HL-60/S4 treated with phorbol 12-myristate 13-acetate at 8.2 ng/mL for 4 days and 3 days (cell line): ENCODE measurements at regions not wholly inside any gene's neighbourhood (a gene's known extent, or its start where the extent isn't known, plus 50 kb on each side); places are given as distances from the start of the nearest gene placed in this dataset.
"Not testable (repeated sequence)": the region's sequence is repeated elsewhere in the genome, so short reads cannot be mapped to it uniquely, and the experiment has no call there.

Experiments used
- in situ Hi-C: fragments of 300-500 bp; cut with MboI; formaldehyde crosslinking; loops from 2 replicates; pipeline ENCODE4 v1.15.0; 2022; ENCODE audit warnings: low sequenced_read_pairs

DNA sequence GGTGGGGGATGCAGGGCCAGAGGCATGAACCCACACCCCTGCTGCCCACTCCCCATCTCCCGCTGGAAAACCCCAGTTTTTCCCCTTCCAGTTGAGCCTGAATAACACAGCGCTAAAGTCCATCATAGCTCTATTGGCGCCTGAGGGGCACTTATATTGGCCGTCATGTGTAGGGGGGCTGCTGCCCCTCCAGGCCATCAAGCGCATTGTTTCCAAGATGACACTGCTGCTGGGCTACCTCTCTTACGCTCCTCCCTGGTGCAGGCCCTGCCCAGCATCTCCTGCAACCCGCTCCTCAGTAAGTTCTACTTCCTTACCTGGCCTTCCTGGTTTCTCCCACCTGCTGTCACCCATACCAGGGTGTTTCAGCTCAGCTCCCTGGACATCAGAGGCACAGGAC is 205.0 kb upstream of the RPL34 start:
- in situ Hi-C loops: no loop called here

DNA sequence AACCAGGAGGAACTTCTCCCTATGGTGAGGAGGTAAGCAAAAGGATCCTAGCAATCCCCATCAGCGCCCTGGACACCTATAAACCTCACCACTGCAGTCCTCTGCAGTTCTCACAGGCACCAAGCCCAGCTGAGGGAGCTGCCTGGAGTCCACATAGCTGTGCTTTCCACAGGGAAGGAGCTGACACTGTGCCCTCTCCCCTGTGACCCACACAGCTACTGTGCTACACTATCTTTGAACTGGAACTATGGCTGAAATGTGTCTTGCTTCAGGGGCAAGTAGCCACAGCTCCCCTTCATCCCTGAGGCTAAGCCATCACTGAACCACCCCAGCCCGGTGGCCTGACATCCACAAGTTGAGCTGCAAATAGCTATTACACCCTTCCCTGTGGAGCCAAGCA is 208.5 kb upstream of the RPL34 start:
- in situ Hi-C loops: no loop called here

DNA sequence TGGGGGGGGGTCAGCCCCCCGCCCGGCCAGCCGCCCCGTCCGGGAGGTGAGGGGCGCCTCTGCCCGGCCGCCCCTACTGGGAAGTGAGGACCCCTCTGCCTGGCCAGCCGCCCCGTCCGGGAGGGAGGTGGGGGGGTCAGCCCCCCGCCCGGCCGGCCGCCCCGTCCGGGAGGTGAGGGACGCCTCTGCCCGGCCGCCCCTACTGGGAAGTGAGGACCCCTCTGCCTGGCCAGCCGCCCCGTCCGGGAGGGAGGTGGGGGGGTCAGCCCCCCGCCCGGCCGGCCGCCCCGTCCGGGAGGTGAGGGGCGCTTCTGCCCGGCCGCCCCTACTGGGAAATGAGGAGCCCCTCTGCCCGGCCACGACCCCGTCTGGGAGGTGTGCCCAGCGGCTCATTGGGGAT is 210.7 kb upstream of the RPL34 start:
- in situ Hi-C loops: not testable (repeated sequence)

GRCh38 chr4:108405586-108405985 is 214.8 kb upstream of the RPL34 start:
- in situ Hi-C loops: no loop called here

DNA sequence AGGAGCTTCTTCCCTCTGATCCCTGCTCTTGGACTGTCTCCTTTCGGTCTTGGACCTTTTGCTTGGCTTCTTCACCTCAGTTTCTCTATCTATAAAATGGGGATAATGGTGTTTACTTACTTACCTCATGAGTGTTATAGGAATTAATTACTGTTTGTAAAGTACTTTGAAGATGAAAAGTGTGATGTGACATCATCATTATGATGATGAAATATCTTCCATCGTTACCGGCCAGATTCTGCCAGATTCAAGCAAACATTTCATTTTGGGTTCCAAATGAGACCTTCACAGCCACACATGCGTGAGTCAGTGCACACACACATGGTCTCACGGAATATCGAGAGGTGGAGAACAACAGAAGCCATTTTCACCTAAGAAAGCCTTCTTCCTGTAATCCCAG is 220.1 kb upstream of the RPL34 start:
- in situ Hi-C loops: no loop called here

GRCh38 chr4:108399610-108400265 is 220.6 kb upstream of the RPL34 start:
- in situ Hi-C loops: no loop called here

DNA sequence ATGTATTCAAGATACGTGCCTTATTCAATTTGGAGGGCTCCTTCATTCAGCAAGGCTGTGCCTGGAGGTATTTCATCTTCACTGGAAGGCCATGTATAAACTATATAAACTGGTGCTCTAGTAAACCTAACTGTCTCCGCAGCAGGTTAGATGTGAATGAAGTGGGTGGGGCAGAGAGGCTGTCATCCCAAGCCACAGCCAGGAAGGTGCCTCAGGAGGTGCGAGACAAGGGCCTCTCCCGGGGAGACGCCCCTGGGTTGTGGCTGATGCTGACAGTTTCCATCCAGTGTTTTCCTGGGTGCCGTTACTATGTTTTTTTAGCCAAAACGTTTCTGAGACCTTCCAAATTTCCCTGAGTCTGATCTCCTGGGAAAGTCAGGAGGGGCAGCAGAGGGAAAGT is 221.5 kb upstream of the RPL34 start:
- in situ Hi-C loops: no loop called here

DNA sequence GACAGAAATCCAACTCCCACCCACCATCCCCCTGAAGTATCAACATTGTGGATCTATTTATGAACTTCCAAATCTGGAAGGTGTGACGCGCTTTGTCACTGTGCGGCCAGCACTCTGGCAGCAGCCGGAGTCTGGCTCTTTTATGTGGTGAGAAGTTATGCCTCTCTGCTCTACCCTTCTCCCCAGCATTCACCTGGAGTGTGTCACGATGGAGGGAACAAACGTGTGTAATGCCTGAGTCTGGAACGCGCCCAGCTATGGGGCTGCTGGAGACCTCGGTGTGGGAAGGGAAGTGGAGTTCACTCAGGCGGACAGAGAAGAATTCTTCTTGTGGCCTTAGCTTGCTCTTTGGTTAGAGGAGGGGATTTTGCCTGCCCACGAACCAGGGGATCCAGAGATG is 222.1 kb upstream of the RPL34 start:
- in situ Hi-C loops: no loop called here

DNA sequence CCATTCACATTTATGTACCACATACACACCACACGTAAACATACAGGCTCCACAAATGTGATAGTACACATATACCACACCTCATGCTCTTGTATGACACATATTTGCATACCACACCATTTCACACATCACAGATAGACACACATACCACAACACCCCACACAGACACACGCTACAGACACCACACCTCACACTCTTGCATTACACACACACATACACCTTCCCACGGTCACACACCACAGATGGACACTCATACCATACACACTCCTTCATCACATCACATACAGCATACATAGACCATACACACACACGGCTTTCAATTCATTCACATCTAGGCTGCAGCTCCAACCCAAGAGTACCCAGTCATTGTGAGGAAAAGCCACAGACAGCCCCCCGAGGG is 222.5 kb upstream of the RPL34 start:
- in situ Hi-C loops: no loop called here

DNA sequence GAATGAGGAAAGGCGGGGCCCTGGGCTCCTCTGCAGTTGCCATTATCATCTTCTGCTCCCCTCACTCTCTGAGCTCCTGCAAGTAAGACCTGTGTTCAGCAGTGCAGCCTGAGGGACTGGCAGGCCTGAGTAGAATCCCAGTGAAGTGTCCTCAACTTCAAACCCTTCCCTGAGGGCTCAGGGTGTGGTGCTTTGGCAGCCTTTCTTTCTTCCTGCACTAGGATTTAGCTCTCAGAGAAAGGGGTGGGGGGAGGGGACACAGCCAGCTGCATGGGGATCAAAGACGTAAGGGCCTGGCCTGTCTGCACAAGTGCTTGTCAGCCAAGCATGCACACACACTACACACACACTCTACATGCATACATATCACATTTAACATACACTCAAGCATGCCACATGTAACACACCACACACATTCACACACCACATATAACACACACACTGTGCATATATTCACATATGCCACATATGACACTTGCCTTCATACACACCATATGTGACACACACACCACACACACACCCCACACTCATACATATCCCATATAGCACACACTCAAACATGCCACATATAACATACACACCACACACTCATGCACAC is 223.4 kb upstream of the RPL34 start:
- in situ Hi-C loops: no loop called here

DNA sequence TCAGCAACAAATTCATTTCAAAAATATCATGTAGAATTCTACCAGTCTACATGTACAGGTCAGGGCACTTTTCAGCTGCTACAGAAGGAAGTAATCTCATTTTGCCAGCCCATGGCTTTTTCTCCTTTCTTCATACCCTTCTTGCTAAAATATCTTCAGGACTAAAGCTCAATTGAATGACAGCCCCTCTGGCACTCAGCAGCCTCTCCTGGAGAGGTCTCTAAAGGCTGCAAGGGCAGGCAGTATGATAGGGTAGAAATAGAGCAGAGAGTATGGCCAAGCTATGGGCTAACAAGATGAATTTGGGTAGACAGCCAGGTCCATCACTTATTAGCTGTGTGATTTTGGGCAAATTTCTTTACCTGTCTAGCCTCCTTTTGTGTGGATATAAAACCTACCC is 224.6 kb upstream of the RPL34 start:
- in situ Hi-C loops: no loop called here

DNA sequence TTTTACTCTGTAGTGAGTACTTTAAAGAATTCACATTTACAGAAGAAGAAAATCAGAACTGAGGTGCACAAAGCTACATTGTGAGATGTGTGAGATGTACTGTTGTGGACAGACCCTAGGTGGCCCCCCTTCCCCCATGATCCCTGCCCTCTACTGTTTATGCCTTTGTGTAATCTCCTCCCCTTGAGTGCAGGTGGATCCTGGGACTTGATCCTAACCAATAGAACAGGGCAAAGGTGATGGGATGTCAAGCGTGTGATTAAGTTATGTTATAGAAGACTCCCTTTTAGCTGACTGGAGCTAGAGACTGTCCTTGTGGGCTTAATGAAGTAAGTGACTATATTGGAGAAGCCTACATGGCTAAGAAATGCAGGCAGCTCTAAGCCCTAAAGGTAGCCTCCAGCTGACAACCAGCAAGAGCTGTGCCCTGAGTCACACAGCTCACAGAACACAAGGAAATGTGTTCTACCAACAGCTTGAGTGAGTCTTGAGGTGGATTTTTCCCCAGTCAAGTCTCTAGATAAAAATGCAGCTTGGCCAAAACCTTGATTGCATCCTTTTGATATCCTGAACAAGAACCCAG is 225.2 kb upstream of the LEF1 start:
- in situ Hi-C loops: no loop called here

- in situ Hi-C loops: no loop called here
Observed at GRCh38 chr4:108391701-108392455, 223.1 kb upstream of the LEF1 start.

- in situ Hi-C loops: no loop called here
Observed at GRCh38 chr4:108385076-108385475, 216.3 kb upstream of the LEF1 start.

DNA sequence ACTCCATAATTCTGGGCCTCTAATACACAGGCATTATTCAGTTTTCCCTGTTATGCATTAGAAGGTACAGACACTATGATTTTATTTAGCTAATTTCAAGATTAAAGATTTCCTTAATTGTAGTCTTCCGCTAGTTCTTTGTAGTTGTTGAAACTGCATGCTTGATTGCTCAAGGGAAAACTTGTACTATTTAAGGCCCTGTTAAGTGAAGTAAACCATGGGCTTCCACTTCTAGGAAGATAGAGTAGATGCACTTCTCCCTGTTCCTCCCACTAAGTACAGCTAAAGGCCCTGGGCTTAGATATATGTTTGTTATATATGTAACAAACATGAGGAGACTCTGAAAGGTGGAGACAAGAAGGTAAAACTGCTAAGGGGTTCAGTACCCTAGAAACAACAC is 215.8 kb upstream of the LEF1 start:
- in situ Hi-C loops: no loop called here

DNA sequence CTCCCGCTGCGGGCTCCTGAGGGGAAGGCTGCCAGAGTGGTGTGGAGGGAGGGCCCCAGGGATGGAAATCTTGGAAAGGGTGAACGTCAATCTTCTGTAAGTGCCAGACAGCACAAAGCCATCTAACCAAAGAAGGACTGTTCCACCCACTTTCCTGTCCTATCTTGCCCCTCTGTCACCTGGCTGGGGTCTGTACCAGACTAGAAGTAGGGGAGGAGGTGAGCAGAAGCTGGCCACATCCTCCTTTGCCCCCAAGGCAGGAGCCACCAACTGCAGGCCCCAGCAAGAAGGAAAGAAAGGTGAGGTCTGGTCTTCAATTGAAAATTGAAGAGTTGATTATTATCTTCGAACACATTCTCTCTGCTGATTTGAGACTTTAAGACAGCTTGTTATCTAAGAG is 214.4 kb upstream of the LEF1 start:
- in situ Hi-C loops: no loop called here

GRCh38 chr4:108382751-108383150 is 214.0 kb upstream of the LEF1 start:
- in situ Hi-C loops: no loop called here

DNA sequence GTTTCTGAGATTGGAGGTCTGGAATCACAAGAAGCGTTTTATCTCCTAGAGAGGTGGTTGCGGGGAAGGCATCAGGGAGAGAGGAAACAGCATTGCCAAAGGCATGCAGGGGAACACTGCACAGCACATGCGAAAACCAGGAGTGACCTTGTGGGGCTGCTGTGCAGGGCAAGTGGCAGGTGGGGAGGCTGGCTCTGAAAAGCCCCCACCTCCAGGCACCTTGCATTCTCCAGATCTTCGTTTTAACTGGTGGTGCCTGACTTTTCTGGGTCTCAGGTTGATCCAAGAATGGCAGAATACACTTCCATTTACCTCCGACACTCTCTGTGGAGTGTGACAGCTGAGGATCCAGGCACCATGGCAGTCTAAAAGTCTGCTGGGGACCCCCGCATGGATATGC is 209.4 kb upstream of the LEF1 start:
- in situ Hi-C loops: no loop called here

DNA sequence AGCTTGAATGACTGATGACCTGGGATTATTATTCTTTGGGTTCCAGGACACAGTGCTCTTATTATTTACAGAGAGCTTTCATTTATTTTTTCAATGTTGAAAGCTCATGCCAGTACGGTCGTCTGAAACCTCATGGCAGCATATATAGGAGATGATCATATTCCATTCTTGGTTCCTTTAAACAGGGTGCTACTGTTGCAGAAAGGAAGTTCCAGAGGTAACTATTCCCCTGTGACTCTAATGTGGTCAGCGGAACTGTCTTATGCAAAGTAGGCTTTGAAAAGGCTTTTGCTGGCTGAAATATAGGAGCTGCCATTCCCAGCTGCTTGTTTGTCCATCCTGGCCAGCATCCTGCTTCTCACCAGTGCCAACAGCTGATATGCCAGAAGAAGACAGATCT is 208.3 kb upstream of the LEF1 start:
- in situ Hi-C loops: no loop called here

- in situ Hi-C loops: no loop called here
Observed at GRCh38 chr4:108375434-108375833, 206.7 kb upstream of the LEF1 start.

DNA sequence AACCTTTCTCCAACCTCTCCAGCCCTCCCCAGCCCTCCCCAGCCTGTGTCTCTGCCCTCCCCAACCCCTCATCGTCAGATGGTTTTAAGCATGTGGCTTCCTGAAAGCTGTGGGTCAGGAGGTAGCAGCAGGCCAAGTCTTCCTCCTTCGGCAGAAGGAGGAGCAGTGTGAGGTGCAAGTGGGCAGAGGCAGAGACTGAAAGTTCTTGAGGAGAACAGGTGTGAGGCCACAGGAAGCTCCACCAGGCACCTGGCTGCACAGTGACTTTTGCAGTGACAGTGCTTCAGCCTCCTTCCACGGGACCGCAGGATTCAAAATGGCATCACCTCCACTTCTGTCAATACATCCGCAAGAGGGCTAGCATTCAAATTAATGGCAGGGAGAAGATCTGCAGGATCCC is 203.9 kb upstream of the LEF1 start:
- in situ Hi-C loops: no loop called here

DNA sequence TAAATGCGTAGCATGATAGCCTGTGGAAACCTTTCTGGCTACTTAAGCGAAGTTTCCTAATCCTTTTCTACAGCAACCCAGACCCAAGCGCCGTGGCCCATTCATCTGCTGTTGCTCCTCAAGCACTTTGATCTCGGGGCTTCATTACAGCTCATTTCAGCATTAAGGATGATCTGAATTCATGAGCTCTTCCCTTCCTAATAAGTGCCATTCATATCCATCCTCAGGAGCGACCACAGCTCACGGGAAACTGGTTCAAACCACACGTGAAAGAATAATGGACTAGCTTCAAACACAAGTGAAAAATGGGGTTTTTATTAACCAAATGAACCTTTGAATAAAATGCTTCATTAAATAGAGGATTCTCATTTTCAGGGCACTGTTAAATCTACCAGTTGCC is 202.6 kb upstream of the LEF1 start:
- in situ Hi-C loops: no loop called here
